GM12892 (cell line): ENCODE measurements at regions not wholly inside any gene's neighbourhood (a gene's known extent, or its start where the extent isn't known, plus 50 kb on each side); places are given as distances from the start of the nearest gene placed in this dataset.

ENCODE experiments used
- POLR2A ChIP-seq: IDR thresholded peaks from 2 replicates; pipeline ENCODE4 v1.6.1; 2011; ENCODE audit warnings: low read depth, low read length, control low read depth
- POLR2AphosphoS5 ChIP-seq: IDR thresholded peaks from 2 replicates; pipeline ENCODE4 v1.6.1; 2011; ENCODE audit warnings: low read depth, low read length, control low read depth

GRCh38 chr9:29685531-29685930, 2112.2 kb upstream of the C9orf72 start:
- TF ChIP-seq POLR2AphosphoS5 (no peak), POLR2A (no peak)
